OCI-LY1 (cell line): ENCODE measurements at regions not wholly inside any gene's neighbourhood (a gene's known extent, or its start where the extent isn't known, plus 50 kb on each side); places are given as distances from the start of the nearest gene placed in this dataset.

ENCODE experiments used
- H2AFZ ChIP-seq: fragments of 200-600 bp; sonication (generic), shearing (Covaris generic); 2 replicates; pipeline ENCODE4 v1.6.0; 2014; ENCODE audit warnings: antibody characterized with exemption, mild to moderate bottlenecking, low read length
- H3F3A ChIP-seq: fragments of 200-600 bp; sonication (generic), shearing (Covaris generic); 2 replicates; pipeline ENCODE4 v1.6.0; 2014; ENCODE audit warnings: mild to moderate bottlenecking, antibody characterized with exemption, low read length, moderate library complexity; ENCODE audit not compliant: insufficient read depth
- H3K27ac ChIP-seq: fragments of 200-600 bp; sonication (generic); 2 replicates; pipeline ENCODE4 v1.5.1; 2014; ENCODE audit warnings: low read length, mixed run types, mild to moderate bottlenecking, low read depth; ENCODE audit not compliant: poor library complexity, severe bottlenecking
- H3K27me3 ChIP-seq: fragments of 200-600 bp; sonication (generic); 2 replicates; pipeline ENCODE4 v1.6.0; 2014; ENCODE audit warnings: antibody characterized with exemption, mild to moderate bottlenecking, low read length, moderate library complexity; ENCODE audit not compliant: insufficient read depth
- H3K36me3 ChIP-seq: fragments of 200-600 bp; sonication (generic); 2 replicates; pipeline ENCODE4 v1.6.1; 2014; ENCODE audit warnings: mild to moderate bottlenecking, antibody characterized with exemption, low read length, moderate library complexity, mixed read lengths; ENCODE audit not compliant: insufficient read depth
- H3K4me1 ChIP-seq: fragments of 200-600 bp; sonication (generic); 2 replicates; pipeline ENCODE4 v1.5.1; 2014; ENCODE audit warnings: mild to moderate bottlenecking, low read length, moderate library complexity; ENCODE audit not compliant: insufficient read depth, severe bottlenecking
- H3K4me2 ChIP-seq: fragments of 200-600 bp; sonication (generic), shearing (Covaris generic); 2 replicates; pipeline ENCODE4 v1.6.1; 2014; ENCODE audit warnings: low read length
- H3K4me3 ChIP-seq: fragments of 200-600 bp; sonication (generic); 2 replicates; pipeline ENCODE4 v1.5.1; 2014; ENCODE audit warnings: low read length, low read depth, mild to moderate bottlenecking, mixed read lengths; ENCODE audit not compliant: poor library complexity, severe bottlenecking
- H3K79me2 ChIP-seq: fragments of 200-600 bp; shearing (Covaris generic); 2 replicates; pipeline ENCODE4 v1.6.1; 2016; ENCODE audit warnings: mixed run types, low read length, mixed read lengths; ENCODE audit not compliant: insufficient read depth
- H3K9ac ChIP-seq: fragments of 200-600 bp; sonication (generic), shearing (Covaris generic); 2 replicates; pipeline ENCODE4 v1.6.1; 2014; ENCODE audit warnings: mild to moderate bottlenecking, low read length, mixed read lengths
- H3K9me2 ChIP-seq: fragments of 200-600 bp; sonication (generic), shearing (Covaris generic); 2 replicates; pipeline ENCODE4 v1.6.1; 2014; ENCODE audit warnings: low read depth, mild to moderate bottlenecking, low read length, mixed read lengths
- H3K9me3 ChIP-seq: fragments of 200-600 bp; shearing (Covaris generic); 2 replicates; pipeline ENCODE4 v1.6.1; 2014; ENCODE audit warnings: low read length, mixed read lengths
- H4K20me1 ChIP-seq: fragments of 200-600 bp; sonication (generic), shearing (Covaris generic); 2 replicates; pipeline ENCODE4 v1.6.0; 2016; ENCODE audit warnings: mild to moderate bottlenecking, low read length; ENCODE audit not compliant: insufficient read depth
- EZH2 ChIP-seq: fragments of 200-600 bp; sonication (generic), shearing (Covaris generic); IDR thresholded peaks from 2 replicates; pipeline ENCODE4 v1.8.0; 2017; ENCODE audit warnings: borderline replicate concordance, mixed run types, mild to moderate bottlenecking, antibody characterized with exemption, low read length, moderate library complexity, mixed read lengths
- TF ChIP-seq, protein P1 (sequence below): fragments of 200-600 bp; sonication (generic), shearing (Covaris generic); IDR thresholded peaks from 2 replicates; pipeline ENCODE4 v1.5.1; 2017; ENCODE audit warnings: mild to moderate bottlenecking, antibody characterized with exemption, low read length, moderate library complexity, mixed read lengths

DNA sequence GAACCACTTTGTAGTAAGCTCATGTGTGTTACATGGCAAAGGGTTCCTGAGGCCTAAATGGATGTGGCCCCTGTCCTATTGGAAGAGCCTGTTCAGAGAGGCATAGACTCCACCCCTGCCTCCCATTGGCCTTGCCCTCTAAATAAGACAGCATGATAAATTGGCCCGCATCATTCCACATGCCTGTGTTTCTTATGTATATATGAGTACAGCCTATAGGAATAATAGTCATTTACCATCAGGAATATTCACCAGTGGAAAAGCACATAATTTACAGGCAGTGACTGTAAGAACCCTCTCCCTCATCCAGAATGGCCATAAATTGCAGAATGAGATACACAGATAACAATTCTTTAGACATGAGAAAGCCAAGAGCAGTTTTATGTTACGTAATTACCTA lies 519.5 kb upstream of the DAB1 start:
- no peaks in the 10 kb centered on the region for H3K4me1 ChIP-seq
- H3K36me3 ChIP-seq = no peaks in the 10 kb centered on the region
- H2AFZ ChIP-seq = no peak overlapping the region
- no peak overlapping the region for H3K9ac ChIP-seq
- H3K27me3 ChIP-seq = no peaks in the 10 kb centered on the region
- no peaks in the 10 kb centered on the region for H4K20me1 ChIP-seq
- H3K79me2 ChIP-seq = no peaks in the 10 kb centered on the region
- H3K4me2 ChIP-seq = no peak overlapping the region
- no peaks in the 10 kb centered on the region for H3K9me2 ChIP-seq
- H3K4me3 ChIP-seq = no peak overlapping the region
- no peaks in the 10 kb centered on the region for H3K9me3 ChIP-seq
- H3F3A ChIP-seq = no peaks in the 10 kb centered on the region
- TF ChIP-seq, protein P1, sequence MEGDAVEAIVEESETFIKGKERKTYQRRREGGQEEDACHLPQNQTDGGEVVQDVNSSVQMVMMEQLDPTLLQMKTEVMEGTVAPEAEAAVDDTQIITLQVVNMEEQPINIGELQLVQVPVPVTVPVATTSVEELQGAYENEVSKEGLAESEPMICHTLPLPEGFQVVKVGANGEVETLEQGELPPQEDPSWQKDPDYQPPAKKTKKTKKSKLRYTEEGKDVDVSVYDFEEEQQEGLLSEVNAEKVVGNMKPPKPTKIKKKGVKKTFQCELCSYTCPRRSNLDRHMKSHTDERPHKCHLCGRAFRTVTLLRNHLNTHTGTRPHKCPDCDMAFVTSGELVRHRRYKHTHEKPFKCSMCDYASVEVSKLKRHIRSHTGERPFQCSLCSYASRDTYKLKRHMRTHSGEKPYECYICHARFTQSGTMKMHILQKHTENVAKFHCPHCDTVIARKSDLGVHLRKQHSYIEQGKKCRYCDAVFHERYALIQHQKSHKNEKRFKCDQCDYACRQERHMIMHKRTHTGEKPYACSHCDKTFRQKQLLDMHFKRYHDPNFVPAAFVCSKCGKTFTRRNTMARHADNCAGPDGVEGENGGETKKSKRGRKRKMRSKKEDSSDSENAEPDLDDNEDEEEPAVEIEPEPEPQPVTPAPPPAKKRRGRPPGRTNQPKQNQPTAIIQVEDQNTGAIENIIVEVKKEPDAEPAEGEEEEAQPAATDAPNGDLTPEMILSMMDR = no peak
- H3K27ac ChIP-seq = no peak overlapping the region

DNA sequence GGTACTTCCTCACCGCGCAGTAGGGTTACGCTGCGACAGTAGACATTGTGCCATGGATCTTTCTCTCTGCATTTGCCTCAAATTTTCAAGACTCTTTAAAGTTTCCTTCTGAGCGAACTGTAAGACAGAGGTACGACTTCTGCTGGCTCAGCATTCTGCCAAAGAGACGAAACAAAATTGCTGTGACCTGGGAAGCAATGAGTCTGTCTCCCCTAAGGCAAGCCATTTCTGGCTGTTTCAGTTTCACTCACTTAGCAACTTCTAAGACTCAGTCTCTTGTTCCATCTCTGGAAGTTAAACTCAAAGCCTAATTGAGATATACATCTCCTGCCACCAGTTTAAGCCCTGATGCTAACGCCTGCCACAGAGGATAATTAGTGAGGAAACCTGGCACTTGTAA lies 510.9 kb upstream of the DAB1 start:
- TF ChIP-seq, protein P1 = no peak
- no peak for TF ChIP-seq EZH2
- no peak overlapping the region for H3K4me2 ChIP-seq
- no peak overlapping the region for H3K9ac ChIP-seq
- H4K20me1 ChIP-seq = no peaks in the 10 kb centered on the region
- H3K36me3 ChIP-seq = no peaks in the 10 kb centered on the region
- no peaks in the 10 kb centered on the region for H3K27me3 ChIP-seq
- no peaks in the 10 kb centered on the region for H3K4me1 ChIP-seq
- no peak overlapping the region for H3K4me3 ChIP-seq
- no peak overlapping the region for H3K27ac ChIP-seq
- H2AFZ ChIP-seq = no peak overlapping the region
- H3K9me3 ChIP-seq = no peaks in the 10 kb centered on the region
- no peaks in the 10 kb centered on the region for H3K9me2 ChIP-seq
- H3K79me2 ChIP-seq = no peaks in the 10 kb centered on the region
- no peaks in the 10 kb centered on the region for H3F3A ChIP-seq

DNA sequence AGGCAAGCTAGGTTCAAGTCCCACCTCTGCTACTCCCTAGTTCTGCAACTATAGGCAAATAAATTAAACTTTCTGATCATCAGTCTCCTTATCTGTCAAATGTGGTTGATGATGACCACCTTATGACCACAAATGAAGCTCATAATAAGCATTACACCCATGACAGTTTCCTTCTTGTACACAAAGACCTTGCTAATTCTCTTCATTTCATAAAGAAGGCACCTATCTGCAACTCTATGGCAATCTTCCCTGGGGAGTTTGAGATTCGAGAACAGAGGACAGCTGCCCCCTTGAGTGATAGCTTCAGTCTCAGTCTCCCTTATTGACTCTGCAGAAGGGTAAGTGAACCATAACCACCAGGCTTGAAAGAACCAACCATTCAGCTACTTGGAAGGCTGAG lies 503.1 kb upstream of the DAB1 start:
- Histone ChIP-seq H3K9me3 (no peaks in the 10 kb centered on the region), H2AFZ (no peak overlapping the region), H3K4me2 (no peak overlapping the region), H3K4me3 (no peak overlapping the region), H3K9me2 (no peaks in the 10 kb centered on the region), H3K27ac (no peak overlapping the region), H3K27me3 (no peaks in the 10 kb centered on the region), H3K36me3 (no peaks in the 10 kb centered on the region), H3K4me1 (no peaks in the 10 kb centered on the region), H4K20me1 (no peaks in the 10 kb centered on the region), H3F3A (no peaks in the 10 kb centered on the region), H3K9ac (no peak overlapping the region), H3K79me2 (no peaks in the 10 kb centered on the region)
- TF ChIP-seq, protein P1 = no peak
- TF ChIP-seq EZH2 = no peak
